ENCODE measurements at regions not wholly inside any gene's neighbourhood (a gene's known extent, or its start where the extent isn't known, plus 50 kb on each side); places are given as distances from the start of the nearest gene placed in this dataset.

GRCh38 chr5:128591598-128592455 lies 53.8 kb upstream of the FBN2 start:
- no peak for DNase-seq

- DNase-seq, result no peak
These were observed 58.0 kb upstream of the FBN2 start for GRCh38 chr5:128596071-128596470.

DNA sequence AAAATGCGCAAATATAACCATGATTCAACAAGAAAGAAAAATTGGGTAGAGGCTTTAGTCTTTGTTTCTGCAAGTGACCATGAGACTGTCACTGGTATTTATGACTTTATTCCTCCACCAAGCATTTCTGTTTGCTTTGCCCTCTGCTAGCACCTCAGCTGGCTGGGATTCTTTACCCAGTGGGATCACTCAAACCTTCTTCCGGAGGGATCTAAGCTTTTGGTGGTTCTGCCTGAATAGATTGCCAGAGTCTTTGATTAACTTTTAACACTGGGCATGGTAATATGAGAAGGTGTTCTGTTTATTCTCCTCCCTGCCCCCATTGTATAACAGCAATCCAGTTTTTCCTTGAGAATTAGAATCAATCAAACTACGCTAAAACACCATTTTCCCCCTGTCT lies 59.1 kb upstream of the FBN2 start:
- DNase-seq, result no peak

DNA sequence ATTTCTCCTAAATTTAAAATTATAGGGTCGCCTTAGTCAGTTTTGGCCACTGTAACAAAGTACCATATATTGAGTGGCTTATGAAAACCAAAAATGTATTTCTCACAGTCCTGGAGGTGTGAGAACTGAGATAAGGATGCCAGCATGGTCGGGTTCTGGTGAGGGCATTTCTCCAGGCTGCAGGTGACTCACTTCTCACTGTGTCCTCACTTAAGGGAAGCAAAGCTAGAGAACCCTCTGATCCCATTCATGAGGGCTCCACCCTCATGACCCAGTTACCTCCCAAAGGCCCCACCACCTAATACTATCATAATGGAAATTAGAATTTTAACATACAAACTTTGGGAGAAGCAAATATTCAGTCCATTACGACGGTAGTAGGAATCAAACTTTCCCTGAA lies 75.1 kb upstream of the FBN2 start:
- no peak for DNase-seq

DNA sequence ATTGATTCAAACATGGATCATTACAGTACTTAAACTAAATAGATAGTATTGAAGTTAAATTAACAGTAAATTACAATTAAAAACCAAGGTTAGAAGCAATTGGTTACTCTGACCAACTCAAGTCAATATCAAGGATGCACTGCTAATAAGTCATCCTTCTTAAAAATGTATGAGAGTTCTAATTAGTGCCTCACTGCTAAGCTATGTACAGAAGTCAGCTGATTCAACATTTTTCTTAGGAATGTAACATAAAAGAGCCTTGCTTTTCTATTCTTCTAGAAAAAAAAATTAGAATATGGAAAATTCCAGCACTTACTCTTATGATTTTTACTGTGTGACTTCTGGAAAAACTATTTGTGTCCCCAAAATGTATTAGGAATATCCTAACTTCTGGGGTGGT lies 75.7 kb upstream of the FBN2 start:
- no peak for DNase-seq

DNA sequence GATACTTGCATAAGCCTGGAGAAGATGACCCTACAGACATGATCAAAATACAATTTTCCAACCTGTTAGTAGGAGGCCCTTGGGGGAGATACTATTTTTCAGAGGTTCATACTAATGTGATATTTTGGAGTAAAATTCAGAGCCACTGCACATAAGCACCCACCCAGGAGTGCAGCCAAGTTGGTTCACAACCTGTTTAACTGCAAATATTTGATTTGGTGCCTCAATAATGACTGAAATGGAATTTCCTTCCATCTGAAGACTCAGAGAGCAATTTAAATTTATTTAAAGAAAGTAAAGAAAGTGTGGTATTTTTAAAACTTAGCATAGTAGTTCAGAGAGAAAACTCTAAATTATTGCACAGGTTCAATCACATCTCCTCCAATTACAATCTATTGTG lies 77.5 kb upstream of the FBN2 start:
- no peak for DNase-seq

DNA sequence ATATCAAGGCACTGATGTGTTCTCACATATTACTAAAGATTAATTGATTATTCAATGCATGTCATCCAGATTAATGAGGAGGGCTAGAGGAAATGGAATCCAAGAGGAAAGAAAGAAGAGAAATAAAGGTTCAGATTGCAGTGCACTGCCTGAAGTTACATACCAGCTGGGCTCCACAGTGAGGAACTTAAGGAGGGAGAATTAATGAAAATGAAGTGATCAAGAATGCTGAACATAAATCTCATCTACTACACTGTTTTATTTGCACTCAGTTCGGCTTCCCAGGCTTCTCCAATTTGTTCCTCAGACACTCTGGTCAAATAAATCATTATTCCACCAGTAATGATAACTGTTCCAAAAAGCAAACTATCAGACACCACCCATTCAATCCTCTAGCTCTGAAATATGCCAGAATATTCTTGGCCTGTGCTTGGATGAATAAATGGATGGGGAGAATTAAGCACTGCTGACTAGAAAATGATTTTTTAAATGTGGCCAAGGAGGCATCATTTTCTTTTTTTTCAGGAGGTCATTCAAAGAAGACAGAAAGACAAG lies 88.6 kb upstream of the FBN2 start:
- DNase-seq, result no peak

DNA sequence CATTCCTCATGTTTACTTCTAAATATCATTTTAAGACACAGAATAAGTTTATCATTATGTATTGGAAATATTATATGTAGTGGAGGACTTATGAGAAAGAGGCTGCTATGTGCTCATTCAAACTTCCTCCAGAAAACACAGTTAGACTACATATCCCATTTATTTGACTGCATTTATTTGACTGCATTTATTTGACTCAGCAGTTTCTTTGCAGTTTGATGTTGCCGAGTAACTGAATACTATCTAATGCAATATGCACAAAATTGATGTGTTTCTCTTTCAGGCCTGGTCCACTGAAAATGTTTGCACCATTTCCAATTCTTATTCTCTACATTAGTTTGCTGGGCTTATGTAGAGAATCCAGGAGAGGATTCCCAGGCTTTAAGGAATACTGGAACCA lies 89.9 kb upstream of the FBN2 start:
- DNase-seq, result no peak

DNA sequence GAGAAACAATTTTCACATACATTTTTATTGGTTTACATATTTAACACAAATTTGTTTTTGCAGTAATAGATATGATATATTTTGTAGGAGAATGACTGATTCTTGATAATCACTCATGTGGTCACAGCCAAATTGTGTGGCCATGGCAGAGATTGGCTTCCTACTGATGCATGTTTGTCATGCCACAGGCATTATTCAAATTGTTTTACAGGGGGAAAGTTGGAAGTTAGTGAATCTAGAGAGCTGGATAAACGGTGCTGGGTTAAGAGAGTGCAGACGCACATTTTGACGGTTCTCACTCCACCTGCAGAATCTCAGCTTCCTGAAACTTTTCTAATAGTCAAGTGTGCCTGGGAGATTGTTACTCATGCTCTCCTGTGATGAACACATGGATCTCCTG lies 91.1 kb upstream of the FBN2 start:
- DNase-seq, result no peak

DNA sequence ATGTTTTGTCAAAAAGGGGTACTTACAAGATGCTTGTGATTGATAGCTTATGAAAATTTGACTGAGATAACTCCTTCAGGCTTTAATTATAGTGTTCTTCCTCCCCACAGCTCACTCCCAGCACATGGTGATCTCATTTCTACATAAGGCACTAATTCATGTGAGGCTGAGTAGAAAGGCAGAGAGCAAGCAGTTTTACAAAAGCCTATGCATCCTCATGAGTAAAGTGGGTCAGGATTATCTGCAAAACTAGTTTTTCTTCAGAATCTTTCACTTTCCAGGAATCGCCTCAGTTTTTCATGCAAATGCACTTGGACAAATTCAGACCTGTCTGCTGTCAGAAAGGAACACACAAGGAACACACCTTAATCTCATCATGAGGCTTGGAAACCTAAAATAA lies 92.1 kb upstream of the FBN2 start:
- no peak for DNase-seq

GRCh38 chr5:128631771-128632170 lies 93.7 kb upstream of the FBN2 start:
- no peak for DNase-seq

GRCh38 chr5:128632264-128632663 lies 94.2 kb upstream of the FBN2 start:
- no peak for DNase-seq

GRCh38 chr5:128633901-128634300 lies 95.9 kb upstream of the FBN2 start:
- DNase-seq, result no peak

GRCh38 chr5:128635379-128635778 lies 97.3 kb upstream of the FBN2 start:
- DNase-seq, result no peak

- no peak for DNase-seq
These were observed 98.3 kb upstream of the FBN2 start for GRCh38 chr5:128636361-128636760.

GRCh38 chr5:128637031-128637430 lies 99.0 kb upstream of the FBN2 start:
- DNase-seq, result no peak

- no peak for DNase-seq
These were observed 103.8 kb upstream of the FBN2 start for GRCh38 chr5:128641861-128642260.

GRCh38 chr5:128644863-128645262 lies 106.8 kb upstream of the FBN2 start:
- DNase-seq, result no peak

GRCh38 chr5:128645581-128645980 lies 107.5 kb upstream of the FBN2 start:
- DNase-seq, result no peak

DNA sequence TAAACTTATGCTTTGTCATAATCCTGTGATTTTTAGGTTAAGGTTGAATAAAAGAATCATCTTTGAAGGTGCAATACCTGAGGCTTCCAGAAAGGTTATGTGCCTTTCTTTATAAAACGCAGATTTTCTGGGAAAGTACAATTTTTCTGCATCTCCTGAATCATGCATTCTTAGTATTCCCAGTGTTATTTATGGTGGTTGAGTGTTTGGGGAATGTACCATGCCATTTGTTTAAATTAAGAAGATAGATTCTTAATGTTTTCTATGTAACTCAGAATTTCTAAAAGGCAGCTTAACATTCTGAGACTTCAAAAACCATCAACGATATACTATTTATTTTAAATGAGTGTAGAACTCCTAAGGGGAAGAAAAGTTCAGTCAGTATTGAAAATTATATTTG lies 108.1 kb upstream of the FBN2 start:
- DNase-seq, result no peak

- no peak for DNase-seq
These were observed 111.1 kb upstream of the FBN2 start for GRCh38 chr5:128649192-128649591.

DNA sequence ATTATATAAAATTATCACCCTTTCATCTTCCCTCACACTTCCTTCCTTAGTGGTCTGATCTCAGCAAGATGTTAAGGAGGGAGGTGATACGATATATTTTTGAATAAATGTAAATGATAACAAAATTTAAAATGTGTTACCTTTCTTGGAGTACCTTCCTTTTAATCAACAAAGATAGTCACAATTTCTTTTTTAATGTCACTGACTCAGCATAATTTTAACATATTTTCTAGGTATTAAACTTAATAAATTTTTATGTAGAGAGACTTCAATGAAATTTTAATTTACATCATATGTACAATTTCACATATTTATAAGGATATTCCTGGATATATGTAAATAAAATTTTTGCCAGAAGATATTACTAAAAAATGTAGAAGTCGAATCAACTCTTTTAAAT lies 125.0 kb upstream of the FBN2 start:
- DNase-seq, result no peak

GRCh38 chr5:128665747-128666355 lies 127.8 kb upstream of the FBN2 start:
- DNase-seq, result no peak

DNA sequence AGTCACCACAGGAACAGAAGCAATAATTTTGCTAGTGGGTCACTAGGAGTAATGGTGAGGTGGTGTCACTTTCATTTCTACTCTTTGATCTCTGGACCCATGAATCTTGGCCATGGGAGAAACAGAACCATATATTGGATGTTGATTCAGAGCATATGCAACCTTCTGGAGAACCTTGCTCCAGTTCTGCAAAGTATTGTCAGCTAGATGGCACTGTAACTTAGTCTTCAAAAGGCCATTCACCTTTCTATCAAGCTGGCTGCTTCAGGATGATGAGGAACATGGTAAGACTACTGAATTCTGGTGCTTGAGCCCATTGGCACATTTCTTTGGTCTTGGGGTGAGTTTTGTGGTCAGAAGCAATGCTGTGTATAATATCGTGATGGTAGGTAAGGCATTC lies 129.1 kb upstream of the FBN2 start:
- no peak for DNase-seq

- DNase-seq, result no peak
These were observed 129.7 kb upstream of the FBN2 start for GRCh38 chr5:128667751-128668150.
